MCF 10A (cell line): ENCODE measurements at regions not wholly inside any gene's neighbourhood (a gene's known extent, or its start where the extent isn't known, plus 50 kb on each side); places are given as distances from the start of the nearest gene placed in this dataset.

Experiments used
- BruUV-seq: library from RNA; stranded (reverse); fragments of 400-500 nt; replicated peaks from 2 replicates; lab custom pipeline; 2021; lab: Mats Ljungman, UMichigan
- CTCF ChIA-PET: fragments of 300-600 bp; sonication (Branson Sonifier 250); formaldehyde crosslinking; extraction: SDS; loops from one replicate; lab custom pipeline; 2021; ENCODE audit warnings: antibody characterized with exemption, inconsistent platforms; lab: Yijun Ruan, JAX
- POLR2A ChIA-PET: fragments of 300-600, 350-650 bp; sonication (Branson Sonifier 250); formaldehyde crosslinking; extraction: SDS; loops from one replicate; lab custom pipeline; 2020; ENCODE audit warnings: antibody characterized with exemption, inconsistent platforms; lab: Yijun Ruan, JAX
- DNase-seq: peaks from one replicate; pipeline ENCODE4 v3.0.0-alpha.2; 2018; ENCODE audit not compliant: unreplicated experiment
- H3K27ac Mint-ChIP-seq: one replicate; pipeline ENCODE4 v1.8.0; 2022; ENCODE audit warnings: mild to moderate bottlenecking, low read depth, mixed read lengths; ENCODE audit not compliant: unreplicated experiment
- H3K27me3 Mint-ChIP-seq: one replicate; pipeline ENCODE4 v1.8.0; 2022; ENCODE audit warnings: mixed read lengths; ENCODE audit not compliant: insufficient read depth, unreplicated experiment
- H3K36me3 Mint-ChIP-seq: one replicate; pipeline ENCODE4 v1.8.0; 2022; ENCODE audit warnings: mild to moderate bottlenecking, moderate library complexity, mixed read lengths; ENCODE audit not compliant: insufficient read depth, unreplicated experiment
- H3K4me1 Mint-ChIP-seq: one replicate; pipeline ENCODE4 v1.8.0; 2022; ENCODE audit warnings: mixed read lengths; ENCODE audit not compliant: insufficient read depth, unreplicated experiment
- H3K4me3 Mint-ChIP-seq: one replicate; pipeline ENCODE4 v1.8.0; 2022; ENCODE audit warnings: mild to moderate bottlenecking, moderate library complexity, mixed read lengths; ENCODE audit not compliant: unreplicated experiment
- H3K9me3 Mint-ChIP-seq: one replicate; pipeline ENCODE4 v1.8.0; 2022; ENCODE audit warnings: mixed read lengths; ENCODE audit not compliant: unreplicated experiment
- CTCF ChIP-seq: fragments of 200-600 bp; IDR thresholded peaks from one replicate; pipeline ENCODE4 v1.8.0; 2022; ENCODE audit warnings: antibody characterized with exemption, mild to moderate bottlenecking; ENCODE audit not compliant: unreplicated experiment
- intact Hi-C: fragments of 100-400 bp; cut with micrococcal nuclease; formaldehyde crosslinking; loops from 2 replicates; pipeline ENCODE4 v1.14.1; 2022

GRCh38 chr4:53716011-53716410 is 124.7 kb upstream of the LNX1 start:
- Mint-ChIP-seq H3K9me3 (no peaks in the 10 kb centered on the region), H3K4me3 (no peak overlapping the region), H3K36me3 (no peaks in the 10 kb centered on the region), H3K4me1 (peaks cover 5% of the 10 kb centered on the region), H3K27ac (no peak overlapping the region), H3K27me3 (no peaks in the 10 kb centered on the region)
- BruUV-seq, result no TSS peak
- DNase-seq, result no peak
- intact Hi-C loops, result no loop called here
- ChIA-PET POLR2A (no interaction called here), CTCF (interaction anchor here (0.6 to 3.2 kb wide), 4 partner anchors 9 to 226 kb away, joined by 3 to 11 read pairs (median 4); no protein-coding TSS in a partner anchor)
- no peak for TF ChIP-seq CTCF

- no peaks in the 10 kb centered on the region for H3K27me3 Mint-ChIP-seq
- CTCF ChIA-PET, result interaction anchor here (0.6 to 0.8 kb wide), 2 partner anchors 113 to 518 kb away, joined by 3 to 4 read pairs; no protein-coding TSS in a partner anchor
Measured at GRCh38 chr4:53714236-53715140, 123.2 kb upstream of the LNX1 start.

GRCh38 chr4:53713767-53714166 is 122.5 kb upstream of the LNX1 start:
- BruUV-seq, result no TSS peak
- Mint-ChIP-seq H3K4me3 (no peak overlapping the region), H3K9me3 (no peaks in the 10 kb centered on the region), H3K27ac (no peak overlapping the region), H3K4me1 (peaks cover 5% of the 10 kb centered on the region), H3K36me3 (no peaks in the 10 kb centered on the region), H3K27me3 (no peaks in the 10 kb centered on the region)
- POLR2A ChIA-PET, result no interaction called here
- CTCF ChIA-PET, result interaction anchor here (0.6 to 0.8 kb wide), 3 partner anchors 8 to 517 kb away, joined by 3 to 4 read pairs (median 4); no protein-coding TSS in a partner anchor
- DNase-seq, result no peak
- intact Hi-C loops, result no loop called here
- TF ChIP-seq CTCF, result no peak

More at GRCh38 chr4:53714236-53715140, 123.2 kb upstream of the LNX1 start:
- Mint-ChIP-seq H3K36me3 (no peaks in the 10 kb centered on the region), H3K9me3 (no peaks in the 10 kb centered on the region), H3K27ac (no peak overlapping the region), H3K4me1 (peaks cover 5% of the 10 kb centered on the region), H3K4me3 (no peak overlapping the region)
- DNase-seq, result no peak
- no TSS peak for BruUV-seq
- intact Hi-C loops, result no loop called here
- POLR2A ChIA-PET, result interaction anchor here (0.9 kb wide), 1 partner anchor 128 kb away, joined by 3 read pairs; no protein-coding TSS in a partner anchor
- TF ChIP-seq CTCF, result no peak

GRCh38 chr4:53713296-53713695 is 122.0 kb upstream of the LNX1 start:
- H3K27me3 Mint-ChIP-seq, result no peaks in the 10 kb centered on the region
- no peaks in the 10 kb centered on the region for H3K36me3 Mint-ChIP-seq
- CTCF ChIA-PET, result interaction anchor here (0.7 kb wide), 1 partner anchor 9 kb away, joined by 4 read pairs; no protein-coding TSS in a partner anchor
- H3K4me1 Mint-ChIP-seq, result peaks cover 5% of the 10 kb centered on the region
- no peak overlapping the region for H3K4me3 Mint-ChIP-seq
- no peak for TF ChIP-seq CTCF
- no TSS peak for BruUV-seq
- intact Hi-C loops, result no loop called here
- H3K9me3 Mint-ChIP-seq, result no peaks in the 10 kb centered on the region
- POLR2A ChIA-PET, result no interaction called here
- H3K27ac Mint-ChIP-seq, result no peak overlapping the region
- no peak for DNase-seq
